ENCODE measurements at regions not wholly inside any gene's neighbourhood (a gene's known extent, or its start where the extent isn't known, plus 50 kb on each side); places are given as distances from the start of the nearest gene placed in this dataset.

GRCh38 chr1:5053744-5054143 lies 399.3 kb downstream of the AJAP1 start:
- no peak for DNase-seq

GRCh38 chr1:5029136-5029535 lies 374.7 kb downstream of the AJAP1 start:
- DNase-seq: no peak

- no peak for DNase-seq
These were observed 357.8 kb downstream of the AJAP1 start for GRCh38 chr1:5012249-5012648.

- no peak for DNase-seq
These were observed 356.2 kb downstream of the AJAP1 start for GRCh38 chr1:5010656-5011055.

GRCh38 chr1:5010236-5010635 lies 355.8 kb downstream of the AJAP1 start:
- no peak for DNase-seq

- no peak for DNase-seq
These were observed 355.1 kb downstream of the AJAP1 start for GRCh38 chr1:5009376-5010065.

GRCh38 chr1:5005171-5005570 lies 350.8 kb downstream of the AJAP1 start:
- no peak for DNase-seq

- no peak for DNase-seq
These were observed 348.3 kb downstream of the AJAP1 start for GRCh38 chr1:5002676-5003075.

- DNase-seq: no peak
These were observed 347.1 kb downstream of the AJAP1 start for GRCh38 chr1:5001466-5001865.

- DNase-seq: no peak
These were observed 331.9 kb downstream of the AJAP1 start for GRCh38 chr1:4986306-4986705.

- no peak for DNase-seq
These were observed 330.4 kb downstream of the AJAP1 start for GRCh38 chr1:4984841-4985240.

- no peak for DNase-seq
These were observed 325.8 kb downstream of the AJAP1 start for GRCh38 chr1:4980211-4980610.

GRCh38 chr1:4978660-4979390 lies 324.4 kb downstream of the AJAP1 start:
- DNase-seq: no peak

GRCh38 chr1:4977701-4978100 lies 323.3 kb downstream of the AJAP1 start:
- DNase-seq: no peak

- DNase-seq: no peak
These were observed 322.5 kb downstream of the AJAP1 start for GRCh38 chr1:4976859-4977440.

- no peak for DNase-seq
These were observed 321.4 kb downstream of the AJAP1 start for GRCh38 chr1:4975856-4976255.

- no peak for DNase-seq
These were observed 320.7 kb downstream of the AJAP1 start for GRCh38 chr1:4974981-4975685.

- no peak for DNase-seq
These were observed 318.9 kb downstream of the AJAP1 start for GRCh38 chr1:4973341-4973740.

GRCh38 chr1:4972761-4973320 lies 318.4 kb downstream of the AJAP1 start:
- DNase-seq: no peak

GRCh38 chr1:4971666-4972065 lies 317.3 kb downstream of the AJAP1 start:
- DNase-seq: no peak

- DNase-seq: no peak
These were observed 316.1 kb downstream of the AJAP1 start for GRCh38 chr1:4970532-4970931.

- no peak for DNase-seq
These were observed 315.2 kb downstream of the AJAP1 start for GRCh38 chr1:4969556-4970129.

All from NCI-H1105 (cell line).